ENCODE measurements at regions not wholly inside any gene's neighbourhood (a gene's known extent, or its start where the extent isn't known, plus 50 kb on each side); places are given as distances from the start of the nearest gene placed in this dataset.

DNA sequence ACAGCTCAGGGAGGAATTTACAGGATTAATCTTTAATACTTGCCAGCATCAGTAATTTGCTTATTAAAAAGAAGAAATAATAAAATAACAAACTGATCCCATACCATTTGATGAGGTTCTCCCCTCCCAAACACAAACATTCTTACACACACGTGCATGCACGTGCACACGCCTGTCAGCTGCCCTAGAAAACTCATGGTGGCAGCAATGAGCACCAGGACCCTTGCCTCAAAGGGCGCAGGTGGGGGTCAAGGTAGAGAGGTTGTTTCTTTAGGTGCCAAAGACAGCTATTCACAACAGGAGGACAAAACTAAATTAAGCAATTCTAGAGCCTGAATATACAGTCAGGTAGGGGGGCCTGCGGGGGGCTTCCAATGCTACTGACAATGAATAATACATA lies 219.3 kb downstream of the BUD13 start:
- DNase-seq, result no peak

DNA sequence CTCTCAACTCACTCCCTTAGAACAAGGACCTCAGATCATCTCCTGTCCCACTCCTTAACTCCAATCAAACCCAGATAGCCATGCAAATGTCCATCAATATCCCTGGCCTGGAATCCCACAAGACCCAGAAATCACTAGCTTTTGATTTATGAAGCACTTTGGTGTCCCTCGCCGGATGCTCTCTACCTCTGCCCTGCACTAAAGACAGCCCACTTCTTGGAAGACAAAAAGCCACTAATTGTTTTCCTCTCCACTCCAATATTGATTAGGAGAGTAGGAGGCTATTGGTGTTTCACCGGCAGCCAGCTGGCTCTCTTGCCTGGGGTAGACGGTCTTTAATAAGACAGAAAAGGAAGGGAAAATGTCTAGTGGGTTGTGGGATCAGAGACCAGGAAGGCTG lies 221.2 kb downstream of the BUD13 start:
- DNase-seq, result no peak

DNA sequence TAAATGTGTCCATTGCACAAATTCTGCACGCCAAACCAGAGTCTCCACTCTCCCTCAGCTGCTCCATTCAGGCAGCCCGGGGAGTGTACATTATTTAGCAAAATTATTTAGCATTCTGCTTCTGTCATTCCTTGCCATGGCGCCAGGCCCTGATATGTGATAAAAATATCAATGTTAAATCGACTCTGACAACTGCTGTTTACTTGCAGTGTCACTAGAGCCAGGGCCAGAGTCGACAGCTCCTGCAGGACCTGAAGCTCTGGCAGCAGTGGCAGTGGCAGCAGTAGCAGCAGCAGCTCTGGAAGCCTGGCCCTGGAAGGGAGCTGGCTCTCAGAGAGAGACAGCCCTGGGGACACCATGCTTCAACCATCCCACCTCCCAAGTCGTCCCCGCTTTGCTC lies 224.5 kb downstream of the BUD13 start:
- no peak for DNase-seq

DNA sequence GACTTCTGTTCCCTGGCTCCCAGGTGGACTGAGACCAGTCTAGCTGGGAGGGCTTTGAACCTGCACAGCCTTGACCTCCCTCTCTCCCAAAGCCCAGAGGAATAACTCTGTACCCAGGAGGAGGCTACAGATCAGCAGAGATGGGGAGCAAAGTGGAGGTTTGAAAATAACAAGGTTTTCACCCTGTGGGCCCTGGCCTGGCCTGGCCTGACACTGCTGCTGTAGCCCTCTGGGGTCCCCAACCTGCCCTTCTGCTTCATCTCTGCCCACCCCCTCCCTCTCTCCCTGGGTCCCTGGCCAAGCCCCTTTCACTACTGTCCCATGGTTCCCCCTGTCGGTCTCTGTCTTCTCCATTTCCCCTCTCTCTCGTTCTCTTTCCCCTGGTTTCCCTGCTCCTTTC lies 225.2 kb downstream of the BUD13 start:
- DNase-seq, result no peak

DNA sequence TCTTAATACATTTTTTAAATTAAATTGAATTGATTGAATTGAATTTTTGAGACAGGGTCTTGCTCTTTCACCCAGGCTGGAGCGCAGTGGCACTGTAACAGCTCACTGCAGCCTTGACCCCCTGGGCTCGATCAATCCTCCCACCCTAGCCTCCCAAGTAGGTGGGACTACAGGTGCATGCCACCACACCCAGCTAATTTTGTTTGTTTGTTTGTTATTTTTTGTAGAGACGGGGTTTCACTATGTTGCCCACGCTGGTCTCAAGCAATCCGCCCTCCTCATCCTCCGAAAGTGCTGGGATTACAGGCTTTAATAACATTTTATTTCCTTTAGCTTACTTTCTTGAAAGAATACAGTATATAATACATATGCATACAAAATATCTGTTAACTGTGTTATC lies 226.9 kb downstream of the BUD13 start:
- DNase-seq, result no peak

DNA sequence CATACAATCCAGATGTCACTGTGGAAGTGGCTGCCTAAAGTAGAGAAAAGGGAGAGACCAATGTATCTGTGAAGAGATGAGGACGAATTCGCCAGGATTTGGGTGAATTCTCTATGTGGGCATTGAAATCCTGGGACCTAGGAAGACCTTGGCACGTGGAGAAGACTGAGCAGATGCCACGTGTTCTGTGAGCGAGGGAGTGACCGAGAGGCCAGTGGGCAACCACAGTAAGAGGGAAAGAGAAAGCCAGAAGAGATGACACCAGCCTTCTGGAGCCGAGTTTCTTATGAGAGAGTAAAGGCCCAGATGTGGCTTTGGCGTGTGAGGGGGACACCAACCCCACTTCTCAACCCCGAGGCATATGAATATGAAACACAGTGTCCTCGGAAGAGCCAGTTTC lies 228.1 kb downstream of the BUD13 start:
- DNase-seq, result no peak

DNA sequence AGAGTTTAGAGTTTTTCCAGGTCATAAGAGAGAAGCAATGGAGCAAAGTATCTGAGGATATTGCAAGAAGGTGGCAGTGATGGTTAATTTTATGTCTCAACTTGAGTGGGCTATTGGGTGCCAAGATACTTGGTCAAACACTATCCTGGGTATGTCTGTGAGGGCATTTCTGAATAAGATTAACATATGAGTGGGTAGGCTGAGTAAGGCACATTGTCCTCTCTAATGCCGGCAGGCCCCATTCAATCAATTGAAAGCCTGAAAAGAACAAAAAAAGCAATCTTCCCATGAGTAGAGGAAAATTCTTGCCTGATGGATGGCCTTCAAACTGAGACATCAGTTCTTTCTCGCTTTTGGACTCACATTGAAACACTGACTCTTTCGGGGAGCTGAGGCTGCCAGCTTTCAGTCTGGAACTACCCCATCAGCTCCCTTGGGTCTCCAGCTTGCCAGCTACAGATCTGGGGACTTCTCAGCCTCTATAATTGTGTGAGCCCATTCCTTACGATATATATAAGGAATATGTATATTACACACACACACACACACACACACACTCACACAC lies 228.8 kb downstream of the BUD13 start:
- no peak for DNase-seq

DNA sequence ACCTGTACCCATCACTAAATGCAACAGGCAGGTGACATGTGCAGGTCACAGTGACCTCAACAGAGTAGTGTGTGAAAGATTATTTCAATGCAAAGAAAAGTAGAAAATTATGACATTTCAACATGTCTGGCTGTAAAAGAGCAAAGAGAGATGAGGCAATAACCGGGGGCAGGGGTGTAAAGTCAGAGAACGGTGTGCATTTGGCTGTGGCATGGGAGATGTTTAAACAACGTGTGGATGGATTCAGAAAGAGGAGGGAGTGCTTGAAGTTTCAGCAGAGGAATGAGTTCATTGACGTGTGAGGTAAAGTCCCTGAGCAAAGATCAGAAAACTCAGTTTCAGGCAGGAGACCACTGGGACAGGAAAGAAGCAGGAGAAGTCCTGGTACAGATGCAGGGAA lies 229.7 kb downstream of the BUD13 start:
- DNase-seq, result no peak

DNA sequence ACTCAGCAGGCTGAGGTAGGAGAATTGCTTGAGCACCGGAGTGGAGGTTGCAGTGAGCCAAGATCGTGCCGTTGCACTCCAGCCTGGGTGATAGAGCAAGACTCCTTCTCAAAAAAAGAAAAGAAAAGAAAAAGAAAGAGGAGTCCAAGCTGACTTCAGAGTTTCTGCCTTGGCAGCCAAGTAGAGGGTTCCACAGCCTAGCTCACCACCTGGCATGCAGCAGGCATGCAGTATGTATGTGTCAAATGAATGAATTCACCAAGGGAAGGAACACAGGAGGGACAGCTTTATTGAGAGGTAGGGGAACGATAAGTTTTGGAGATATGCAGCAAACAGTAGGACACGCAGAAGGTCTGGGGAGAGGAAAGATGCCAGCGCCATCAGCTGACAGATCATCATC lies 230.4 kb downstream of the BUD13 start:
- DNase-seq, result no peak

DNA sequence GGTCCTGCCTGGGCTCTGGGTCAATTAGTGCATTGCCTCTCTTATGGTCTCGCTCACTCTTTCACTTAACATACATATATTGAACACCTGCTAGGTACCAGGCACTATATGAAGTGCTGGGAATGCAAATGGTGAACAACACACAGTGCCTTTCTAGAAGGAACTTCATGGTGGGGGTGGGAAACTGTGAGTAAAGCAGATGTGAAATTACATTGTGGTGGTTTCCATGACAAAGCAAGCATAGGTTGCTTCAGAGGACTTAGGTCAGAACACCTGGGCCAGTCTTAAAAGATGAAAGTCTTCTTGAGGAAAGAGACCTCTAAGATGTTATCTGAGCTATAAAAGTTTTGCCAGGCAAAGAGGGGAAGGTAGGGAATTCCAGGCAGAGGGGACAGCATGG lies 231.3 kb downstream of the BUD13 start:
- DNase-seq, result no peak

DNA sequence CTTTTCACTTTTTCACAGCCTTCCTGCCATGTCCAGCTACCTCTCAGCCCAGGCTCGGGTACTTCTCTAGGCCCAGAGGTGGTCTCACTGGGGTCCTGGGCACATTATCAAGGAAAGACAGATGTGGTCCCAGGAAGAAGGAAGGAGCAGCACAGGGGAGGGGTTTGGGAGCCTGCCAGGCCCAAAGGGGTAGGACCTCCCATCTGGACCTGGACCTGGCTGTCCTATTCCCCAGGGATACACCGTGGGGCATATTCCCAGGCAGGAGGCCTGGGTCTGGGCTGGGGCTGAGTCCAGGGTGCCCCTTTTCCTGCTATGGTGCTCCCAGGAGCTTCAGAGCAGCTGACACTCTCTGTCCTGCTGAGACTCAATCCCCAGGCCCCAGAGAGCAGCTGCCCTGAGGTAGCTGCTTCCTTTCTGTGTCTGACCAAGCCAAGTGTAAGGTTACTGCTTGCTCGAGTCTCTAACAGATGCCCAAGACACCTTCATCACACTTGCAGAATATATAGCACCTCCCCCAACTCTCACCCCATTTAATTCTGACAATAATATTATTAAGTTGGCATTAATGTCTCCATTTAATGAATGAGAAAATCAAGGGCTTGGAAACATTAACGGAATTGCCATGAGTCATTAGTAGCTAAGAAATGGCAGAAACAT lies 232.0 kb downstream of the BUD13 start:
- no peak for DNase-seq

DNA sequence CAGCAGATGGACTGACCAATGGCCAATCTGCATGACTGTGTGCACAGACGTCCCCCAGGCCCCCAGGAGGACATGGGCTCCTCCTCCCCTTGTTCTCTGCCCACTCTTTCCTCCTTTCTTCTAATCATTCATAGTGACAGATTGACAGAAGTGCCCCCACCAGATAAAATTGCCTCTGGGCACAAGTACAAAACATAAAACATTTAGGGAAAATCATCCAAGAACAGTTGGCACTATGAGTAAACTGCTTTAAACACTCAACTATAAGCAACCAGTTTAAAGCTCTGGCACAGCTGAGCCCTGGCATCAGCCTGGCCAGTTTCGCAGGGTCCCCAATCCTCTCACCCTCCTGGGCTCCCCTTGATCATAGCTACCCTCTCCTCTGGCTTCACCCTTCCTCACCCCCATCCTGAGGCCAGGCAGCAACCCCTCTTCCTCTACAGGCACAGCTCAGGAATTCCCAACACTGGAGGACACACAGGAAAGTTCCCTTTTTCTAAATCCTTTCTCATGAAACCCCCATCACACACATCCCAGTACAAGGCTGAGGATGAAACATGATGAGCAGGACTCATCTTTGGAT lies 232.9 kb downstream of the BUD13 start:
- no peak for DNase-seq

DNA sequence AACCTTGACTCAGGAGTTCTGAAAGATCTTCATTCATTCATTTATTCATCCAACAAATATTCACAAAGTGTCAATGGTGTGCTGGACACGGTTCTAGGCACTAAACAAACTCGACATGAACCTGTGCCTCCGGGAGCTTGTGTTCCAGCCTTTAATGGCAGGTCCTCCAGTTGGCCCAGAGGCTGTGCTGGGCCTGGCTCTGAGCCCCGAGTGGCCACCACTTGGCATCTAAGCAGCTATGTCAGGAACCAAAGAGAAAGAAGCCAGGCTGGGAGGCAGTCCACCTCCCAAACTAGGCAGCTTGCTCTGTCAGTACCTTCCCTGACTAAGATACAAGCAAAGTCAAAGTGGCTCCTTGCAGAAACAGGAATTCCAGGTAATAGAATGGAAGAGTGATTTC lies 233.6 kb downstream of the BUD13 start:
- DNase-seq, result no peak

DNA sequence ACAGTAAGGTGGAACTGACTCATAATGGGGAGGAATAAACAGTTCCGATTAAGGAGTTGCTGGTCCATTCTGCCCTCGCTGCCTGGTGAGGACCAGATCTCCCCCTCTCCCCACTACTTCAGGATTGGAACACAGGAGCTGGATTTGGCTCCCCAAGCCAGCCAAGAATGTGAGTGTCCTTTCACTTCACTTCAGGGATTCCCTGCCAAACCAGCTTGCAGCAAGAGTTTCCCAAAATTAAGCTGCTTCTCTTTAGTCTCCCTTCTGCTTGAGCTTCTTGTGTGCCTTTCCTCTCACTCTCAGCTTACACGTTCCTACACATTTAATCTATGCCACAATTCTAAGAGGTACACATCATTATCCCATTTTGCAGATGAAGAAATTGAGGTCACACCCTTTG lies 234.1 kb downstream of the BUD13 start:
- no peak for DNase-seq

DNA sequence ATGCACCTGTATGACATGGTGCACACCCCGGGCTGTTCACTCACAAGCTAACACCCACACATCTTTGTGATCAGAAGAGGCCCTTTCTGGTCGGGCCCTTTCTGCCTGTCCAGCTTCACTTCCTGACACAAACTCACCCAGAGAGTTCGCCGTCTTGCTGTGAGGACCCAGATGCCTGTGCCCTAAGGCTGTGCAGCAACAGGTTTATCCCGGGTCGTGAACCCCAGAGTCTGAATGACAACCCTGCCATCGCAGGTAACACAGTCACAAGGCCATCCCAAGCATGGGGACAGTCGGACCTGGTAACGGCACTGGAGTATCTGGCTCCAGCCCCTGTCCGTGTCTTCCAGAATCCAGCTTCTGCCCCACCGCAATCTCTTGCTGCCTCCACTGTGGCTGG lies 235.1 kb downstream of the BUD13 start:
- DNase-seq, result no peak

DNA sequence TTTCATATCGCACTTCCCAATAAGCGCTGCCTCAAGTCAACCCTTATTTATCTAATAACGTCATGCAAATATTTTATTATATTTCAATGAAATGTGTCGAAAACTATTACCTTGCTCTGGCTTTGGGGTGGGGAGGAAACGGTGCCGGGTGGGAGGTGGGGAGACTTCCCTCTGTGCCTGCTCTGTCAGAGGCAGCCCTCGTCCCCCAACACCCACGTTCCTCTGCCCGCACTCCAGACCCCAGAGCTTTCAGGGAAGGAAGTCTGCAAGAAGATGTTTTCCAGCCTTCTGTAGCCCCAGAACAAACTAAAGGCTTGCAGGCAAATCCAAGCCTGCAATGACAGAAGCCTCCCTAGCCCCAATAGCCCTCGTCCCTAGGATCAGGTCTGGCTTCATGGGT lies 235.7 kb downstream of the BUD13 start:
- DNase-seq, result no peak

DNA sequence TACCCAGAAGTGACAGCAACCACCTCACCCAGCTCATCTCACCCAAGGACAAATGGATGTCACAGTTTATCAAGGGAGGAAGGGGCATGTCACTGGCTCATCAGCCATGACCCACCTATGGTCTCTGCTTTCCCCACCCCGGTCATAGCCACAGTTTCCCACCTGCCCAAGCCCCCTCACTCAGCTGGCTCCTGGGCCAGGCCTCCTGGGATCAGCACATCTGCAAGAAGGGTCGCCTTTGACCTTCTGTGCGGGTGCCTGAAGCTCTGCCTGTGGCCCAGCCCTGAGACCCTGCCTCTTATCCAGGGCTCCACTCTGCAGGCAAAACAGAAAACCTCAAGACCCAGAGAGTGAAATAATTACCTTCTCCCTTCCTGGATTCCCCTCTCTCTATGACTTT lies 236.4 kb downstream of the BUD13 start:
- no peak for DNase-seq

DNA sequence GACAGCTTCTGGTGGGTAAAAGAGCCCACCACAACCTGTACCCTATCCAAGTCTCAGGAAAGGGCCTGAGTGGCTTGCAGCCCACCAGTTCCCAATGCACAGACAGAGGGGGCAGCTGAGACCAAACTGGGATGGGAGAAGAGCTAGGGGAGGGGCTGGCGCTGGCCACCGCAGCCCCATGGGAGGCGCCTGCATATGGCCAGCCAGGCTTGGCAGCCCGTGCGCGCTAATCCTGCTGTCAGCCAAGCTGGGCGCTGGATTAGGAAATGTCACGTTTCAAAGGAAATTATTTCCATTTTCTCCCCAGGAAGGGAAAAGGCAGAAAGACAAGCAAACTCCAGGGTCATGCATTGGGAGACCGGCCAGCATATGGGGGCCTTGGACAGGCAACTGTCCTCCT lies 236.8 kb downstream of the BUD13 start:
- no peak for DNase-seq

DNA sequence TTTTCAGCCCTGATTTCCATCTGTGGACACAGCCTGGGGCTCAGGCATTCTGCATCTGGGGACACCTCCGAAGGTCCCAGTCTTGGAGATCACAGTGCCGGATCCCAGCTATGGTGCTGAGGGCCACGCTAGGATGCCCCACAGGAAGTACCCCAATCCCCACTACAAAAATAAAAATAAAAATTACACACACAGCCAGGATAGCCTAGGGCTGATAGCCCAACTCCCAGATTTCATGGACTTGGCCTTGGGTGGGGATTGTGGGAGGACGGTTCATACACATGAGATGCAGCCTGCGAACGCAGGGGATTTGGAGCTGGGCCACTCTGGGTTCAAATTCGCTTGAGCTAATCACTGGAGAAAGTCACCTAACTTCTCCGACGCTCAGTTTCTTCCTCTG lies 237.7 kb downstream of the BUD13 start:
- no peak for DNase-seq

DNA sequence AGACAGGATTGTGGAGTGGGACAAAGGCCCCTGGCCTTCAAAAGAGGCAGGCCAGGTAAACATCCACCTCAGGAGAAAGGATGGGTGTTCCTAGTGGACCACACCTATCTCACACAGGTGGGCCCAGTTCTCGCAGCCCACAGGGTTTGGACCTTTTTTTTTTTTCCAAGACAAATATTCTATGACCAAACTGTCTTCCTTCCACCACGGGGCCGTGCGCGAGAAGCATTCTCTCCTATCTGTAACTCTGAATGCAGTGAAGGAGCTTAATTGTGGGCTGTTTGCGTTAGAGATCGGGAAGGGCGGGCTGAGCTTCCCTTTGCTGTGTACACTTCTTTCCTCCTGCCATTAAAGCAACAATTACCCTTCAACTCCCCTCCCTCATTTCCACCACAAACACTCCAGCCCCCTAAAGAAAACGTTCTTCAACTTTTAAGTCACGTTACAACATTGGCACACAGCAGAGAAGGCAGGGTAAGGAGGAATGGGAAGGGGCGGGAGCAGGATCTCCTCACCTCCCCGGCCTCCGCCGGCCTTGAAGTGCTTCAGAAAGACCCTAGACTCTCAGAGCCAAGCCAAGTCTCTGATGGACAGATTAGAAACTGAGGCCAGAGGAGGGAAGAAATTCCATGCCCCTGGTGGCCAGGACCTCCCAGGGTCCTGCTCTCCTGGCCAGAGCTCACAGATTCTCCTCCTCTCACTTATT lies 238.4 kb downstream of the BUD13 start:
- no peak for DNase-seq

DNA sequence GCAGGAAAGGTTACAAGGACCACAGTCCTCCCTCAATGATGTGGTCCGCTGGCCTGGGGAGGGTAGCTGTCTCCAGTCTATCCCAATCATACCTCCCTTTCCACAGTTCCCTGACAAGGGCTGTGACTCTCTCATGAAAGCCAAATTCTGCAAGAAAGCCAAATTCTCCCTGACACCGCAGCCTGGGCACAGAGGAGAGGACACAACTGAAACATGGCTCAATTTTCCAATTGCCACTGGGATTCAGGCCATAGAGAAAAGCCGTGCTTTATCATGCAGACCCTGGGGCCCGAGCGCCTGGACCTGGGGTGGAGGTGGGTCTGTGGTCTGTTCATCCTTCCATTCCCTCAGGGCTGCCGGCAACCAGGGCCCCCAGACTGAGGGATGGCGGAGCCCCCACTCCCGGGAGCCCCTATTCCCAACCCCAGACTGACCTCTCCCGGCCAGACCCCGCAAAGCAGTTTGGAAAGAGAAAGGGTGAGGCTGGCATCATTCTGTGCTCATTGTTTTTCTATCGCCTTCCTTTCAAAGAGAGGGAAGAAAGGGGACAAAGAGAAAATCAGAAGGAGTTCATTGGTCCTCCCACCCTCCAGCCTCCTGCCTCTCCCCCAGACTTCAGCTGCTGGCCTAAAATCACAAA lies 239.5 kb downstream of the BUD13 start:
- no peak for DNase-seq

DNA sequence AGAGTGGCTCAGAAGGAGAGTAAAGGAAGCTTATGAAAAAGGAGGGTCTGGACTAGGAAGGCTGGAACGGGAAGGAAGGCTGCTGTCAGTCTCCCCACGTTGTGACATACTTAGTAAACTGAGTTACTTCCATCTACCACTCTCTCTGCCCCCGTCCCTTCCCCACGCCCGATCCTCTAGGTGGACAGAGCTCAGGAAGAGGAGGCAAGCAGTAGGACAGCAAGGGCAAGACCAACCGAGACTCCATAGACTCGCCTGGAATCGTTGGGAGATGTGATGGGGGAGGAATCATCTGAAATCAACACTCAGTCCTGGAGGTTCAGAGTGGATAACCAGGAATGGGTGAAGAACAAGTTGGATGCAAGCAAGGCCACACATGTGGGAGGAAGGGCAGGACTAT lies 240.7 kb downstream of the BUD13 start:
- DNase-seq, result no peak

DNA sequence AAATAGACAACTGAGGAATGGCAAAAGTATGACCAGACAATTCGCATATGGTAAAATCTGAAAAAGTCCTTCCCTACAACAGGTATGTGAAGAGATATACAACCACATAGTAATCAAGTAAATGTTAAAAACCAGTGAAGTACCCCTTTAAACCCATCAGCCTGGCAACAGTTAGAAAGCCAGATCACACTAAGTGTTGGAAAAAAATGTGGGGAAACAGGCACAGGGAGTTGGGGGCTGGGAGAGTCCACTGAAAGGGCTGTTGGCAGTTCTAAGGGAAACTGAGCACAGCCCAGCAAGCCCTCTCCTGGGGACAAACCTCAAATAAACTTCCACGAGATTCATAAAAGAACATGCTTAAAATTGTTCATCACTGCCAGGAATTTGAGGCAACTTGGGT lies 242.1 kb downstream of the BUD13 start:
- DNase-seq, result no peak

DNA sequence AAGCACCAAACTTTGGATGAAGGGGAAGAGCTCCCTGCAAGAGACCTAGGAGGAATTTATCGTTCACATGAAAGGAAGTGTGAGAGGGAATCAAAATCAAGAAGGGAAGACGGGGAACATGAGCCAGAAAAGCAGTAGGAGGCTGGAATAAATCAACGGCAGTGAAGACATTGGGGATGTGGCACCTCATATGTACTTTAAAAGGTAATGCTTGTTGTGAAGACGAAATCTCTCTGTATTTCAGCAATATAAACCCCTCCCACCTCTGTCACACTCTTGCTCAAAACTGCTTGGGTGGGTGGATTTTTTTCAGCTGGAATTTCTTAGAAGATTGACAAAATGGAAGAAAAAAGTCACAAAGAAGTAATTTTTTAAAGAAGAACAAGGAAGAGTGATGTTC lies 243.5 kb downstream of the BUD13 start:
- no peak for DNase-seq
